CD4-positive, alpha-beta memory T cell (primary cell): ENCODE measurements at regions not wholly inside any gene's neighbourhood (a gene's known extent, or its start where the extent isn't known, plus 50 kb on each side); places are given as distances from the start of the nearest gene placed in this dataset.
"Not testable (repeated sequence)": the region's sequence is repeated elsewhere in the genome, so short reads cannot be mapped to it uniquely, and the experiment has no call there.

Experiments used
- CTCF ChIA-PET: fragments of 350-600 bp; sonication (Branson Sonifier 250); formaldehyde crosslinking; loops from one replicate; lab custom pipeline; 2021; ENCODE audit warnings: inconsistent platforms; ENCODE audit not compliant: partially characterized antibody; lab: Charles Lee
- POLR2A ChIA-PET: fragments of 350-600 bp; sonication (Branson Sonifier 250); formaldehyde crosslinking; loops from one replicate; lab custom pipeline; 2021; ENCODE audit not compliant: partially characterized antibody; lab: Charles Lee
- DNase-seq, 5 donors: peaks; one replicate each; pipeline versions ENCODE4 v3.0.0 to v3.0.0-alpha.2; 2020 to 2022; ENCODE audit warnings: mixed read lengths in 1 of 5
- H3K27ac ChIP-seq: one replicate; pipeline ENCODE4 v1.7.0; 2013; ENCODE audit warnings: low read depth, low read length
- H3K27me3 ChIP-seq: 2 replicates; pipeline ENCODE4 v1.7.0; 2013; ENCODE audit warnings: mild to moderate bottlenecking, low read length, moderate library complexity; ENCODE audit not compliant: insufficient read depth
- H3K36me3 ChIP-seq: 2 replicates; pipeline ENCODE4 v1.7.0; 2013; ENCODE audit warnings: mild to moderate bottlenecking, low read length, moderate library complexity; ENCODE audit not compliant: insufficient read depth
- H3K4me1 ChIP-seq: 2 replicates; pipeline ENCODE4 v1.7.0; 2013; ENCODE audit warnings: mild to moderate bottlenecking, low read length, moderate library complexity; ENCODE audit not compliant: insufficient read depth
- H3K4me3 ChIP-seq, 2 donors: one replicate each; pipeline ENCODE4 v1.7.0; 2013; ENCODE audit warnings: low read length in 2 of 2, mild to moderate bottlenecking in 1 of 2
- H3K9me3 ChIP-seq, 2 donors: one replicate each; pipeline ENCODE4 v1.7.0; 2013; ENCODE audit warnings: low read length in 2 of 2, control low read depth in 1 of 2; ENCODE audit not compliant: control insufficient read depth in 1 of 2
- H3K27ac Mint-ChIP-seq, 7 donors: one replicate each; pipeline ENCODE4 v1.8.0; 2020 to 2021; ENCODE audit warnings: mixed read lengths in 7 of 7, mild to moderate bottlenecking in 6 of 7, inconsistent platforms in 3 of 7, moderate library complexity in 3 of 7
- H3K27me3 Mint-ChIP-seq, 2 donors: one replicate each; pipeline ENCODE4 v1.8.0; 2020 to 2021; ENCODE audit warnings: mixed read lengths in 2 of 2
- H3K36me3 Mint-ChIP-seq, 2 donors: one replicate each; pipeline ENCODE4 v1.8.0; 2020 to 2021; ENCODE audit warnings: mixed read lengths in 2 of 2, inconsistent platforms in 1 of 2, mild to moderate bottlenecking in 1 of 2
- H3K4me1 Mint-ChIP-seq, 4 donors: one replicate each; pipeline ENCODE4 v1.8.0; 2020 to 2021; ENCODE audit warnings: mixed read lengths in 4 of 4, mild to moderate bottlenecking in 1 of 4
- H3K4me3 Mint-ChIP-seq, 8 donors: one replicate each; pipeline ENCODE4 v1.8.0; 2020 to 2021; ENCODE audit warnings: mixed read lengths in 8 of 8, mild to moderate bottlenecking in 7 of 8, moderate library complexity in 6 of 8, inconsistent platforms in 3 of 8
- H3K9me3 Mint-ChIP-seq, 8 donors: one replicate each; pipeline ENCODE4 v1.8.0; 2020 to 2021; ENCODE audit warnings: mixed read lengths in 8 of 8, mild to moderate bottlenecking in 5 of 8, inconsistent platforms in 3 of 8, moderate library complexity in 1 of 8
- intact Hi-C: fragments of 100-400 bp; cut with micrococcal nuclease; formaldehyde crosslinking; loops from one replicate; pipeline ENCODE4 v1.15.1; 2023

DNA sequence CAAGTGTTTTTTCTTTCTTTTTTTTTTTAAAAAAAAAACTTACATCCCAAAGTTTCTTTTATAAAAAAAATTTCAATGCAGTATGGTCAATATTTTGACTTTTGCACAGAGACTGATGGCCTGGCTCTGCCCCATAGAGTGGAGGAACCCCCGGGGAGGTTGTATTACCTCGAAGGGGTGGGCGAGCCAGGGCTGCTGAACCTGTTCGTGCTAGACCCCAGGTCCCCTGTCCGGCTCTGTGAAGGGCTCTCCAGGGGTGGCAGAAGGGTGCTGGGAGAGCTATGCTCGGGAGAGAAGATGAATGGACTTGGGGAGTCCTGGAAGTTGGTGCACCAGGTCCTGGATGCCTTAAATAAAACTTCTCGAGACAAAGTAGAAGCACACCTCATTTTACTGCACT, 446.4 kb upstream of the KLF6 start:
- CTCF ChIA-PET, result no interaction called here
- POLR2A ChIA-PET, result interaction anchor here (1.3 kb wide), 1 partner anchor 446 kb away, joined by 4 read pairs; the partner anchor contains the start of gene KLF6
- intact Hi-C loops, result no loop called here
- H3K36me3 Mint-ChIP-seq, result no peaks in the 10 kb centered on the region
- Histone ChIP-seq H3K36me3 (no peaks in the 10 kb centered on the region), H3K27ac (no peak overlapping the region), H3K4me3 (no peak overlapping the region), H3K4me1 (peaks cover 8% of the 10 kb centered on the region), H3K27me3 (no peaks in the 10 kb centered on the region), H3K9me3 (no peaks in the 10 kb centered on the region)
- no peak overlapping the region for H3K27ac Mint-ChIP-seq
- H3K4me1 Mint-ChIP-seq, result peaks cover 12 to 23% (median 15%) of the 10 kb centered on the region in 4 donors
- DNase-seq, result no peak
- H3K9me3 Mint-ChIP-seq, result peaks cover 0 to 7% (median 0%) of the 10 kb centered on the region in 8 donors
- H3K4me3 Mint-ChIP-seq, result no peak overlapping the region
- H3K27me3 Mint-ChIP-seq, result no peaks in the 10 kb centered on the region

DNA sequence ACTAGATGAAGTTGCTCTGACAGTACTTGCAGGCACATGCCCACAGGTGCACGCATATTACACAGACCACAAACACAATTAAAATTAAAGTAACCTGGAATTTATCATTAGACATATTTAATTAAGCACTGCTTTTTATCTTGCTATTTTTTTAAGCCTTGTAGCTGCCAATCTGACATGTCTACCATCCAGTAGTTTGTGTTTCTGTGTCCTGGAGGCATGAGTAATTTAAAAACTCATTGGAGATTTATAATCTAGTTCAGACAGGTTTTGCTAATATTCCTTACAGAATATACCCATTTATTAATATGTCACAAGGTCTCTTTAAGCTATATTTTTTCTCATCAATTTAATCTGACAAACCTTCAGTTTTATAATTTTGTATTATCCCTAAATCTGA, 445.0 kb upstream of the KLF6 start:
- Histone ChIP-seq H3K27me3 (no peaks in the 10 kb centered on the region), H3K4me1 (no peaks in the 10 kb centered on the region), H3K9me3 (no peaks in the 10 kb centered on the region), H3K4me3 (no peak overlapping the region), H3K36me3 (no peaks in the 10 kb centered on the region), H3K27ac (no peak overlapping the region)
- Mint-ChIP-seq H3K27ac (no peak overlapping the region), H3K36me3 (no peaks in the 10 kb centered on the region), H3K27me3 (no peaks in the 10 kb centered on the region), H3K4me3 (no peak overlapping the region), H3K4me1 (peaks cover 10 to 16% (median 11%) of the 10 kb centered on the region in 4 donors), H3K9me3 (peaks cover 0 to 7% (median 0%) of the 10 kb centered on the region in 8 donors)
- CTCF ChIA-PET, result no interaction called here
- POLR2A ChIA-PET, result interaction anchor here (1.1 kb wide), 1 partner anchor 11 kb away, joined by 5 read pairs; no protein-coding TSS in a partner anchor
- no peak for DNase-seq
- intact Hi-C loops, result no loop called here

DNA sequence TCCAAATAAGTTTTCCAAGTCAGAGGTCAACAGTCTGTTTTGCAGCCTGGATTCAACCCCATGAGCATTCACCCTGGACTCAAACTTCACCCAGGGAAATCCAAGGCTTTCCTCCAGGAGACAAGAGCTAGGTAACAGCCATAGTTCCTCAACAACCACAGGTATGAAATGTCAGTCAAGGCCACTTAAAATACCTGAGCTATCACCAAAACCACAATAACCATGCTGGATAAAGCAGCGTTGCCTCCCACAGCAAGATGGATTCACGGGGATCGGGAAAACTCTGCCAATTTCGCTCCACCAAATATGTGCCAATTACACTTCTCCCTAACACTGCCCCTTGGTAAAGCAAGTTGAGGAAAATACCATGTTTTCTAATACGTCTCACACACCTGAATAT, 444.1 kb upstream of the KLF6 start:
- ChIA-PET CTCF (interaction anchor here (0.7 kb wide), 1 partner anchor 8 kb away, joined by 3 read pairs; no protein-coding TSS in a partner anchor), POLR2A (no interaction called here)
- Histone ChIP-seq H3K27ac (no peak overlapping the region), H3K9me3 (no peaks in the 10 kb centered on the region), H3K36me3 (no peaks in the 10 kb centered on the region), H3K27me3 (no peaks in the 10 kb centered on the region), H3K4me1 (no peaks in the 10 kb centered on the region), H3K4me3 (no peak overlapping the region)
- peaks cover 0 to 7% (median 0%) of the 10 kb centered on the region in 8 donors for H3K9me3 Mint-ChIP-seq
- intact Hi-C loops, result no loop called here
- DNase-seq, result no peak
- H3K36me3 Mint-ChIP-seq, result no peaks in the 10 kb centered on the region
- H3K4me3 Mint-ChIP-seq, result no peak overlapping the region
- no peak overlapping the region for H3K27ac Mint-ChIP-seq
- H3K27me3 Mint-ChIP-seq, result no peaks in the 10 kb centered on the region
- H3K4me1 Mint-ChIP-seq, result peaks cover 5 to 11% (median 6%) of the 10 kb centered on the region in 4 donors

DNA sequence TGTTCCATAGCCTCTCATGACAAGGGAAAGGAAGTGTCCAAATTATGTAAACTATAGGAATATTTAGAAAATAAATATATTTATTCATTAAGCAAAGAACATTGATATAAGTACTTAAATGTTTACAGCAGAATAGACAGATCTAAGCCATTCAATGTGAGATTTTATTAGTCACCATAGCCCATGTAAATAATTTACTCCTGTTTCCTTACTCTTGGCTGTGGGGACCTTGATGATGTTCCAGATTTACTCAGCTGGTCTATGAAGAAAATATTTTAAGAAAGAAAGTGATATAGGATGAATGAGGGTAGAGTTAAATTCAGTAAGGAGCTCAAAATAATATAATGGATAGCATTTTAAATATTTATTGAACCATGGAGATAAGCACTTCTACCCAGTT, 442.6 kb upstream of the KLF6 start:
- H3K27me3 Mint-ChIP-seq, result no peaks in the 10 kb centered on the region
- POLR2A ChIA-PET, result no interaction called here
- H3K27ac Mint-ChIP-seq, result no peak overlapping the region

DNA sequence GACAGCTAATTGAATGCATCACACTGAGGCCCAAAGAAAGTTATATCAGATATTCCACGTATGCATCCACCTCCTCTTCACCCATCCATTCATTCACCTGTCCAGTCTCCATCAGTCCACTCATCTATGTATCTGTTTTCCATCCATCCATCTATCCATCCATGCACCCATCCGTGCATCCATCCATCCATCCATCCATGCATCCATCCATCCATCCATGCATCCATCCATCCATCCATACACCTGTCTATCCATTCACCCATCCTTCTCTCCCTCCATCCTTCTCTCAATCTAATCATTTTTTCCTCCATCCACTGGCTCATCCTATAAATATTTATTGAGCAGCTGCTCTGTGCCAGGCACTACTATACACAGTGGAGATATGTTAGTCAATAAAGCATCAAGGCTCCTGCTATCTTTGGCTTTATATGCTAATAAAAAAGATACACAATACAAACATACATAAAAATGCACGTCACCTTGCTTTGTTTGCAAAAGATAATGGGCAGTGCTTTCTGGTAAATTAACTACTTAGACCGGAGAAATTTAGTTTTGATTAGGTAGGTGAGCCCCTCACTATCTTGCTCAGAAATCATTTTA, 442.0 kb upstream of the KLF6 start:
- no peak for DNase-seq
- peaks cover 0 to 2% (median 0%) of the 10 kb centered on the region in 8 donors for H3K9me3 Mint-ChIP-seq
- no peak overlapping the region for H3K27ac ChIP-seq
- intact Hi-C loops, result no loop called here
- H3K36me3 Mint-ChIP-seq, result no peaks in the 10 kb centered on the region
- POLR2A ChIA-PET, result no interaction called here
- H3K4me3 ChIP-seq, result no peak overlapping the region
- no peaks in the 10 kb centered on the region for H3K27me3 Mint-ChIP-seq
- H3K4me1 Mint-ChIP-seq, result peaks cover 0 to 5% (median 2%) of the 10 kb centered on the region in 4 donors
- H3K4me1 ChIP-seq, result no peaks in the 10 kb centered on the region
- CTCF ChIA-PET, result no interaction called here
- no peaks in the 10 kb centered on the region for H3K36me3 ChIP-seq
- no peaks in the 10 kb centered on the region for H3K27me3 ChIP-seq
- no peak overlapping the region for H3K27ac Mint-ChIP-seq
- H3K9me3 ChIP-seq, result no peaks in the 10 kb centered on the region
- H3K4me3 Mint-ChIP-seq, result no peak overlapping the region

More for the DNA sequence above, 442.6 kb upstream of the KLF6 start:
- H3K36me3 ChIP-seq, result no peaks in the 10 kb centered on the region
- H3K4me3 ChIP-seq, result no peak overlapping the region
- no peak for DNase-seq
- Mint-ChIP-seq H3K4me1 (peaks cover 5 to 10% (median 6%) of the 10 kb centered on the region in 4 donors), H3K4me3 (no peak overlapping the region), H3K36me3 (no peaks in the 10 kb centered on the region), H3K9me3 (peaks cover 0 to 3% (median 0%) of the 10 kb centered on the region in 8 donors)
- no peaks in the 10 kb centered on the region for H3K27me3 ChIP-seq
- no peak overlapping the region for H3K27ac ChIP-seq
- no peaks in the 10 kb centered on the region for H3K4me1 ChIP-seq
- intact Hi-C loops, result no loop called here
- no peaks in the 10 kb centered on the region for H3K9me3 ChIP-seq
- CTCF ChIA-PET, result no interaction called here

DNA sequence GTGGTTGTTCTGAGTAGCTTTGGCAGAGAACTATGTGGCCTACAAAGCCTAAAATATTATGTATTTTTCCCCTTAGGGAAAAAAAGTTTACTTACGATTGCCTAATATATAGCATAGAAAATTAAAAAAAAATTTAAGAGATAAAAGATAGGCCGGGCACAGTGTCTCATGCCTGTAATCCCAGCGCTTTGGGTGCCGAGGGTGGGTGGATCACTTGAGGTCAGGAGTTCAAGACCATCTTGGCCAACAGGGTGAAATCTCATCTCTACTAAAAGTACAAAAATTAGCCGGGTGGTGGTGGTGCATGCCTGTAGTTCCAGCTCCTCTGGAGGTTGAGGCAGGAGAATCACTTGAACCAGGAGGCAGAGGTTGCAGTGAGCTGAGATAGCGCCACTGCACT, 439.2 kb upstream of the KLF6 start:
- no peak overlapping the region for H3K27ac ChIP-seq
- ChIA-PET POLR2A (no interaction called here), CTCF (no interaction called here)
- Mint-ChIP-seq H3K36me3 (no peaks in the 10 kb centered on the region), H3K27ac (no peak overlapping the region), H3K9me3 (peaks cover 0 to 2% (median 0%) of the 10 kb centered on the region in 8 donors), H3K4me1 (peaks cover 0 to 9% (median 1%) of the 10 kb centered on the region in 4 donors), H3K4me3 (no peak overlapping the region), H3K27me3 (no peaks in the 10 kb centered on the region)
- no peak for DNase-seq
- H3K9me3 ChIP-seq, result no peaks in the 10 kb centered on the region
- H3K4me1 ChIP-seq, result no peaks in the 10 kb centered on the region
- H3K27me3 ChIP-seq, result no peaks in the 10 kb centered on the region
- no peak overlapping the region for H3K4me3 ChIP-seq
- intact Hi-C loops, result no loop called here
- H3K36me3 ChIP-seq, result no peaks in the 10 kb centered on the region

DNA sequence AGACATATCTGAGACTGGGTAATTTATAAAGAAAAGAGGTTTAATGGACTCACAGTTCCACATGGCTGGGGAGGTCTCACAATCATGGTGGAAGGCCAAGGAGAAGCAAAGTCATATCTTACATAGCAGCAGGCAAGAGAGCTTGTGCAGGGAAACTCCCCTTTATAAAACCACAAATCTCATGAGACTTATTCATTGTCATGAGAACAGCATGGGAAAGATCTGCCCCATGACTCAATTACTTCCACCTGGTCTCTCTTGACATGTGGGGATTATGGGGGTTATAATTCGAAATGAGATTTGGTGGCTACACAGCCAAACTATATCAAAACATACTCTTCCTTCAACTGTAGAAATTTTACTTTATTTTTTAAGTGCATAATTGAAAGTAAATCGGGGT, 436.3 kb upstream of the KLF6 start:
- H3K9me3 ChIP-seq, H3K9me3 Mint-ChIP-seq, intact Hi-C loops, H3K27me3 Mint-ChIP-seq, H3K27ac ChIP-seq, H3K36me3 Mint-ChIP-seq, H3K4me3 Mint-ChIP-seq, POLR2A ChIA-PET, H3K4me1 Mint-ChIP-seq, H3K27me3 ChIP-seq, DNase-seq, H3K4me1 ChIP-seq, H3K36me3 ChIP-seq, H3K4me3 ChIP-seq: not testable (repeated sequence)
- peak overlapping the region in 1 of 7 donors; percentile 6 for H3K27ac Mint-ChIP-seq
- CTCF ChIA-PET, result interaction anchor here (0.9 kb wide), 1 partner anchor 8 kb away, joined by 3 read pairs; no protein-coding TSS in a partner anchor
